ENCODE measurements at regions not wholly inside any gene's neighbourhood (a gene's known extent, or its start where the extent isn't known, plus 50 kb on each side); places are given as distances from the start of the nearest gene placed in this dataset.
A peak's percentile ranks its signal among the peaks of the same experiment; 100 is the strongest.

DNA sequence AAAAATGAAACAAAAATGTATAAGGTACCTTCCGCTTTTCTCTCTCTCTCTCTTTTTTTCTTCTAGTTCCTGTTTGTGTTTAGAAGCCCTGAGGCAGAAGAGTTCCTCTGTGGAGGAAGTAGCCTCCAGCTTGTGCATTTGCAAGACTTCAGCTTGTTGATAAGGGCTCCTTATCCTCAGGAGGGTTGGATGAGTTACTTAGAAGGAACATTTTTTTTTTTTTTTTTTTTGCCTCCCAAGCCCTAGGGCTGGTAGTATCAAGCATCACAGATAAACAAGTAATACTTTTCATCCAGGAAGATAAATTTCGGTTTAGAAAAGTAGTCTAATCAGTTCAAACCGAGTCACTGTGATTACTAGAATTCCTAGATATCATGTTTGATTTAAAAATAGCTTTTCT lies 91.0 kb upstream of the CBLB start:
- Histone ChIP-seq H3K9me3 (ENCODE audit: control insufficient read depth in 2 of 2, low read length in 2 of 2) (no peaks in the 10 kb centered on the region), H3K4me3 (ENCODE audit: low read depth, low read length) (no peak overlapping the region), H3K27me3 (ENCODE audit: control insufficient read depth, insufficient read depth, low read length) (peaks cover 2% of the 10 kb centered on the region), H3K4me1 (ENCODE audit: control insufficient read depth, insufficient read depth, low read length, poor library complexity, severe bottlenecking) (no peaks in the 10 kb centered on the region), H3K27ac (ENCODE audit: insufficient read depth, low read length, poor library complexity, severe bottlenecking) (no peak overlapping the region), H3K36me3 (ENCODE audit: control insufficient read depth, insufficient read depth, low read length) (no peaks in the 10 kb centered on the region)
- peaks cover 0 to 2% (median 0%) of the 10 kb centered on the region in 7 donors for H3K9me3 Mint-ChIP-seq
- DNase-seq (no peak), ATAC-seq (ENCODE audit: low read depth in 2 of 2) (no peak)
- H3K27ac Mint-ChIP-seq, result no peak overlapping the region
- no peaks in the 10 kb centered on the region for H3K4me1 Mint-ChIP-seq
- H3K27me3 Mint-ChIP-seq, result no peaks in the 10 kb centered on the region
- no peak overlapping the region for H3K4me3 Mint-ChIP-seq
- no peaks in the 10 kb centered on the region for H3K36me3 Mint-ChIP-seq

- Histone ChIP-seq H3K4me1 (ENCODE audit: control insufficient read depth, insufficient read depth, low read length, poor library complexity, severe bottlenecking) (no peaks in the 10 kb centered on the region), H3K4me3 (ENCODE audit: low read depth, low read length) (no peak overlapping the region), H3K27ac (ENCODE audit: insufficient read depth, low read length, poor library complexity, severe bottlenecking) (no peak overlapping the region), H3K27me3 (ENCODE audit: control insufficient read depth, insufficient read depth, low read length) (peaks cover 2% of the 10 kb centered on the region), H3K36me3 (ENCODE audit: control insufficient read depth, insufficient read depth, low read length) (no peaks in the 10 kb centered on the region), H3K9me3 (ENCODE audit: control insufficient read depth in 2 of 2, low read length in 2 of 2) (no peaks in the 10 kb centered on the region)
- Mint-ChIP-seq H3K27me3 (no peaks in the 10 kb centered on the region), H3K36me3 (no peaks in the 10 kb centered on the region), H3K27ac (no peak overlapping the region), H3K4me1 (no peaks in the 10 kb centered on the region), H3K4me3 (no peak overlapping the region), H3K9me3 (peaks cover 0 to 2% (median 0%) of the 10 kb centered on the region in 7 donors)
- no peak for ATAC-seq (ENCODE audit: low read depth in 2 of 2)
- DNase-seq, result no peak
These were observed 91.6 kb upstream of the CBLB start for GRCh38 chr3:105960381-105960780.

DNA sequence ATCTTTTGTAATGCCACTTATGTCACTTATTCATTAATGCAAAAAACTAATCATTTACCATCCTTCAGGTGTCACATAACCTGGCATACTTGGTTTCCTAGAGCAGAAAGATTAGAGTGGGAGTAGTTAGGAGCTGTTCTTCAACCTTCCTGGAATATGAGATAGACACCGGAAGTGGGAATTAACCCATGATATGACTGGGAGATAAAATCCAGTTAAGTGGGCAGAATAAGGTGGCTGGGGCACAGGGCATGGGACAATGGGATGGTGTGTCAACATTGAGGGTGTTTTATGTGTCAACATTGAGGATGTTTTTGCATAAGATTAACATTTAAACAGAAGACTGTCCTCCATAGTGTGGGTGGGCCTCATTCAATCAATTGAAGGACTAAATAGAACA lies 94.3 kb upstream of the CBLB start:
- peaks cover 0 to 2% (median 0%) of the 10 kb centered on the region in 7 donors for H3K9me3 Mint-ChIP-seq
- Histone ChIP-seq H3K4me1 (ENCODE audit: control insufficient read depth, insufficient read depth, low read length, poor library complexity, severe bottlenecking) (no peaks in the 10 kb centered on the region), H3K4me3 (ENCODE audit: low read depth, low read length) (no peak overlapping the region), H3K27me3 (ENCODE audit: control insufficient read depth, insufficient read depth, low read length) (no peaks in the 10 kb centered on the region), H3K36me3 (ENCODE audit: control insufficient read depth, insufficient read depth, low read length) (no peaks in the 10 kb centered on the region), H3K9me3 (ENCODE audit: control insufficient read depth in 2 of 2, low read length in 2 of 2) (no peaks in the 10 kb centered on the region), H3K27ac (ENCODE audit: insufficient read depth, low read length, poor library complexity, severe bottlenecking) (no peak overlapping the region)
- no peak overlapping the region for H3K4me3 Mint-ChIP-seq
- no peaks in the 10 kb centered on the region for H3K4me1 Mint-ChIP-seq
- no peak for DNase-seq
- H3K27me3 Mint-ChIP-seq, result no peaks in the 10 kb centered on the region
- H3K27ac Mint-ChIP-seq, result peak overlapping the region in 1 of 3 donors; percentile 28
- ATAC-seq (ENCODE audit: low read depth in 2 of 2), result no peak
- H3K36me3 Mint-ChIP-seq, result no peaks in the 10 kb centered on the region

DNA sequence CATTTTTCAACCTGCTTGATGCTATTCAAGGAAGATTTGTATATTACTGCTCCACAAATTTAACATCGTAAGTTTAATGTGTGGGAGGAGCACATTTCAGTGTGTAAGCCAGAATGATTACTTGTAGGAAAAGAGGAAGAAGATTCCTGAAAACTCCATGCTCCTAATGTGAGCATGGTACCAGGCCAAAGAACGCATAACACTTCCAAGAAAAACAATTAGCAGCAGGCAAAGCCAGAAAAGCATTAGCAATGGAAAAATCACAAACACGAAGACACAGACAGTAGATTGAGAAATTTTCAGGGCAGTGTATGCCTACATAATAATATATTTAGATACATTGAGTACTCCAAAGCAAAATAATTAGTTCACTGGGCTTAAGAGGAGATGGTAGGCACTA lies 96.6 kb upstream of the CBLB start:
- peak overlapping the region in 1 of 3 donors; percentile 59 for H3K27ac Mint-ChIP-seq
- no peaks in the 10 kb centered on the region for H3K4me1 Mint-ChIP-seq
- DNase-seq (no peak), ATAC-seq (ENCODE audit: low read depth in 2 of 2) (no peak)
- peaks cover 0 to 2% of the 10 kb centered on the region in 2 experiments for H3K9me3 ChIP-seq (ENCODE audit: control insufficient read depth in 2 of 2, low read length in 2 of 2)
- no peaks in the 10 kb centered on the region for H3K36me3 ChIP-seq (ENCODE audit: control insufficient read depth, insufficient read depth, low read length)
- H3K27ac ChIP-seq (ENCODE audit: insufficient read depth, low read length, poor library complexity, severe bottlenecking), result no peak overlapping the region
- H3K4me1 ChIP-seq (ENCODE audit: control insufficient read depth, insufficient read depth, low read length, poor library complexity, severe bottlenecking), result no peaks in the 10 kb centered on the region
- no peaks in the 10 kb centered on the region for H3K27me3 Mint-ChIP-seq
- H3K27me3 ChIP-seq (ENCODE audit: control insufficient read depth, insufficient read depth, low read length), result no peaks in the 10 kb centered on the region
- peaks cover 0 to 3% (median 0%) of the 10 kb centered on the region in 7 donors for H3K9me3 Mint-ChIP-seq
- H3K4me3 Mint-ChIP-seq, result no peak overlapping the region
- no peaks in the 10 kb centered on the region for H3K36me3 Mint-ChIP-seq
- no peak overlapping the region for H3K4me3 ChIP-seq (ENCODE audit: low read depth, low read length)

DNA sequence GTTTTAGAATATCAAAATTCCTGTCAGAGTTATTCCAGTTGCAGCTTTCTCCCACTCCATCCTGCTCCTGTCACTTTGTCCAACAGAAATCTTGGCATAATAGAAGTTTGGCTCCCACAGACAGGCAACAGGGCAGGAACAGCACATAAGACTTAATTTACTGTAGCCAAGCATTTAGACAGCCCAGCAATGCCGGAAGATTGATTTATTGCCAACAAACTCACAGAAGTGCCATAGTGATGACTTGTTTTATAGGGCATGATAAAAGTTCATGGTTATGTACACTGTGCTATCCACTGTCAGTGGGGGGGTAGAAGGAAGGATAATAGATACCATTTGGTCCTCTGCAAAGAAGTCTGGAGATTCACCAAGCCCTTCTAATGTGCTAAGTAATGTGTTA lies 98.3 kb upstream of the CBLB start:
- H3K36me3 Mint-ChIP-seq, result peaks cover 5% of the 10 kb centered on the region
- Histone ChIP-seq H3K4me3 (ENCODE audit: low read depth, low read length) (no peak overlapping the region), H3K27ac (ENCODE audit: insufficient read depth, low read length, poor library complexity, severe bottlenecking) (no peak overlapping the region), H3K9me3 (ENCODE audit: control insufficient read depth in 2 of 2, low read length in 2 of 2) (peaks cover 5 to 15% of the 10 kb centered on the region in 2 experiments), H3K4me1 (ENCODE audit: control insufficient read depth, insufficient read depth, low read length, poor library complexity, severe bottlenecking) (no peaks in the 10 kb centered on the region), H3K27me3 (ENCODE audit: control insufficient read depth, insufficient read depth, low read length) (no peaks in the 10 kb centered on the region), H3K36me3 (ENCODE audit: control insufficient read depth, insufficient read depth, low read length) (no peaks in the 10 kb centered on the region)
- ATAC-seq (ENCODE audit: low read depth in 2 of 2) (no peak), DNase-seq (no peak)
- no peak overlapping the region for H3K4me3 Mint-ChIP-seq
- no peaks in the 10 kb centered on the region for H3K27me3 Mint-ChIP-seq
- peaks cover 0 to 18% (median 4%) of the 10 kb centered on the region in 7 donors for H3K9me3 Mint-ChIP-seq
- H3K27ac Mint-ChIP-seq, result no peak overlapping the region
- H3K4me1 Mint-ChIP-seq, result no peaks in the 10 kb centered on the region

- no peak overlapping the region for H3K4me3 Mint-ChIP-seq
- H3K4me3 ChIP-seq (ENCODE audit: low read depth, low read length), result no peak overlapping the region
- H3K27ac Mint-ChIP-seq, result no peak overlapping the region
- no peaks in the 10 kb centered on the region for H3K27me3 Mint-ChIP-seq
- no peaks in the 10 kb centered on the region for H3K4me1 ChIP-seq (ENCODE audit: control insufficient read depth, insufficient read depth, low read length, poor library complexity, severe bottlenecking)
- H3K9me3 Mint-ChIP-seq, result peaks cover 0 to 19% (median 5%) of the 10 kb centered on the region in 7 donors
- no peaks in the 10 kb centered on the region for H3K4me1 Mint-ChIP-seq
- peaks cover 7% of the 10 kb centered on the region for H3K36me3 Mint-ChIP-seq
- DNase-seq (no peak), ATAC-seq (ENCODE audit: low read depth in 2 of 2) (no peak)
- no peaks in the 10 kb centered on the region for H3K36me3 ChIP-seq (ENCODE audit: control insufficient read depth, insufficient read depth, low read length)
- H3K27me3 ChIP-seq (ENCODE audit: control insufficient read depth, insufficient read depth, low read length), result no peaks in the 10 kb centered on the region
- peaks cover 5 to 19% of the 10 kb centered on the region in 2 experiments for H3K9me3 ChIP-seq (ENCODE audit: control insufficient read depth in 2 of 2, low read length in 2 of 2)
- H3K27ac ChIP-seq (ENCODE audit: insufficient read depth, low read length, poor library complexity, severe bottlenecking), result no peak overlapping the region
These were observed 101.5 kb upstream of the CBLB start for GRCh38 chr3:105970283-105970682.

DNA sequence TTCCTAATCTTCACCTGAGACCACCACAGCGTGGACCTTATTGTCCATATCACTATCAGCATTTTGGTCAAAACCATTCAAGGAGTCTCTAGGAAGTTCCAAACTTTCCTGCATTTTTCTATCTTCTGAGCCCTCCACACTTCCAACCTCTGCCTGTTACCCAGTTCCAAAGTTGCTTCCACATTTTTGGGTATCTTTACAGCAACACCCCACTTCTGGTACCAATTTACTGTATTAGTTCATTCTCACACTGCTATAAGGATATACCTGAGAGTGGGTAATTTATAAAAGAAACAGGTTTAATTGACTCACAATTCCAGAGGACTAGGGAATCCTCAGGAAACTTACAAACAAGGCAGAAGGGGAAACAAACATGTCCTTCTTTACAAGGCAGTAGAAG lies 103.3 kb upstream of the CBLB start:
- Histone ChIP-seq H3K4me1 (ENCODE audit: control insufficient read depth, insufficient read depth, low read length, poor library complexity, severe bottlenecking) (no peaks in the 10 kb centered on the region), H3K27me3 (ENCODE audit: control insufficient read depth, insufficient read depth, low read length) (no peaks in the 10 kb centered on the region), H3K9me3 (ENCODE audit: control insufficient read depth in 2 of 2, low read length in 2 of 2) (peaks cover 5 to 19% of the 10 kb centered on the region in 2 experiments), H3K36me3 (ENCODE audit: control insufficient read depth, insufficient read depth, low read length) (no peaks in the 10 kb centered on the region), H3K27ac (ENCODE audit: insufficient read depth, low read length, poor library complexity, severe bottlenecking) (no peak overlapping the region), H3K4me3 (ENCODE audit: low read depth, low read length) (no peak overlapping the region)
- H3K4me3 Mint-ChIP-seq, result no peak overlapping the region
- H3K9me3 Mint-ChIP-seq, result peaks cover 0 to 19% (median 5%) of the 10 kb centered on the region in 7 donors
- H3K4me1 Mint-ChIP-seq, result no peaks in the 10 kb centered on the region
- H3K36me3 Mint-ChIP-seq, result peaks cover 7% of the 10 kb centered on the region
- H3K27me3 Mint-ChIP-seq, result no peaks in the 10 kb centered on the region
- ATAC-seq (ENCODE audit: low read depth in 2 of 2), result no peak
- H3K27ac Mint-ChIP-seq, result no peak overlapping the region
- no peak for DNase-seq

- DNase-seq (no peak), ATAC-seq (ENCODE audit: low read depth in 2 of 2) (no peak)
- Histone ChIP-seq H3K4me1 (ENCODE audit: control insufficient read depth, insufficient read depth, low read length, poor library complexity, severe bottlenecking) (no peaks in the 10 kb centered on the region), H3K27me3 (ENCODE audit: control insufficient read depth, insufficient read depth, low read length) (no peaks in the 10 kb centered on the region), H3K9me3 (ENCODE audit: control insufficient read depth in 2 of 2, low read length in 2 of 2) (peaks cover 5 to 19% of the 10 kb centered on the region in 2 experiments), H3K4me3 (ENCODE audit: low read depth, low read length) (no peak overlapping the region), H3K27ac (ENCODE audit: insufficient read depth, low read length, poor library complexity, severe bottlenecking) (no peak overlapping the region), H3K36me3 (ENCODE audit: control insufficient read depth, insufficient read depth, low read length) (no peaks in the 10 kb centered on the region)
- H3K27ac Mint-ChIP-seq, result no peak overlapping the region
- no peak overlapping the region for H3K4me3 Mint-ChIP-seq
- peaks cover 7% of the 10 kb centered on the region for H3K36me3 Mint-ChIP-seq
- H3K4me1 Mint-ChIP-seq, result peaks cover 0 to 5% (median 0%) of the 10 kb centered on the region in 4 donors
- peaks cover 0 to 19% (median 5%) of the 10 kb centered on the region in 7 donors for H3K9me3 Mint-ChIP-seq
- no peaks in the 10 kb centered on the region for H3K27me3 Mint-ChIP-seq
These were observed 105.6 kb upstream of the CBLB start for GRCh38 chr3:105974381-105974780.
